H1 (cell line): ENCODE measurements at regions not wholly inside any gene's neighbourhood (a gene's known extent, or its start where the extent isn't known, plus 50 kb on each side); places are given as distances from the start of the nearest gene placed in this dataset.

Experiments
- E2F6 ChIP-seq: IDR thresholded peaks from 2 replicates; pipeline ENCODE4 v1.6.1; 2012; ENCODE audit warnings: inconsistent platforms

- no peak for TF ChIP-seq E2F6
Measured at GRCh38 chr5:67364381-67364970, 167.9 kb upstream of the CD180 start (continued).
